GM23338 (cell line): ENCODE measurements at regions not wholly inside any gene's neighbourhood (a gene's known extent, or its start where the extent isn't known, plus 50 kb on each side); places are given as distances from the start of the nearest gene placed in this dataset.

ENCODE experiments used
- ATAC-seq: fragments of 200-7000 bp; cut with Tn5 transposase; 3 replicates; pipeline ENCODE4 v1.9.1; 2020
- DNase-seq: peaks from one replicate; pipeline ENCODE4 v3.0.0-alpha.2; 2015; ENCODE audit warnings: low spot score
- H2AFZ ChIP-seq: fragments of 200-600 bp; sonication (generic); 2 replicates; pipeline ENCODE4 v1.8.0; 2016; ENCODE audit warnings: antibody characterized with exemption, mild to moderate bottlenecking, moderate library complexity
- H3F3A ChIP-seq: fragments of 200-600 bp; sonication (generic); replicated peaks from 2 replicates; pipeline ENCODE4 v1.8.0; 2017; ENCODE audit warnings: antibody characterized with exemption, mixed run types, low read depth
- H3K27ac ChIP-seq: fragments of 200-600 bp; sonication (generic); 2 replicates; pipeline ENCODE4 v1.6.1; 2016; ENCODE audit warnings: low read depth
- H3K27me3 ChIP-seq: fragments of 200-600 bp; sonication (generic); 2 replicates; pipeline ENCODE4 v1.8.0; 2016; ENCODE audit warnings: mild to moderate bottlenecking, mixed run types, moderate library complexity; ENCODE audit not compliant: insufficient read depth
- H3K36me3 ChIP-seq: fragments of 200-600 bp; sonication (generic); 2 replicates; pipeline ENCODE4 v1.8.0; 2016; ENCODE audit warnings: mild to moderate bottlenecking; ENCODE audit not compliant: insufficient read depth
- H3K4me1 ChIP-seq: fragments of 200-600 bp; sonication (generic); 2 replicates; pipeline ENCODE4 v1.8.0; 2016; ENCODE audit warnings: mild to moderate bottlenecking, moderate library complexity; ENCODE audit not compliant: insufficient read depth
- H3K4me2 ChIP-seq: fragments of 200-600 bp; sonication (generic); 2 replicates; pipeline ENCODE4 v1.7.1; 2017; ENCODE audit warnings: mixed run types
- H3K4me3 ChIP-seq: fragments of 200-600 bp; sonication (generic); 2 replicates; pipeline ENCODE4 v1.6.1; 2016; ENCODE audit warnings: mixed run types
- H3K79me2 ChIP-seq: fragments of 200-600 bp; sonication (generic); replicated peaks from 2 replicates; pipeline ENCODE4 v1.8.0; 2017; ENCODE audit warnings: mild to moderate bottlenecking; ENCODE audit not compliant: insufficient read depth
- H3K9me2 ChIP-seq: fragments of 200-600 bp; sonication (generic); 2 replicates; pipeline ENCODE4 v1.8.0; 2017; ENCODE audit not compliant: insufficient read depth
- H4K20me1 ChIP-seq: fragments of 200-600 bp; sonication (generic); replicated peaks from 2 replicates; pipeline ENCODE4 v1.8.0; 2017; ENCODE audit warnings: mild to moderate bottlenecking; ENCODE audit not compliant: insufficient read depth
- H3K27ac Mint-ChIP-seq: 2 replicates; pipeline ENCODE4 v1.8.0; 2020; ENCODE audit warnings: inconsistent platforms, mild to moderate bottlenecking, moderate library complexity, mixed read lengths
- H3K27me3 Mint-ChIP-seq: 3 replicates; pipeline ENCODE4 v1.8.0; 2022; ENCODE audit warnings: low read depth, mild to moderate bottlenecking, moderate library complexity, mixed read lengths, inconsistent platforms; ENCODE audit not compliant: insufficient read depth, poor library complexity
- H3K36me3 Mint-ChIP-seq: 3 replicates; pipeline ENCODE4 v1.8.0; 2021; ENCODE audit warnings: low read depth, mild to moderate bottlenecking, inconsistent platforms, moderate library complexity, mixed read lengths
- H3K4me1 Mint-ChIP-seq: 3 replicates; pipeline ENCODE4 v1.8.0; 2020; ENCODE audit warnings: mild to moderate bottlenecking, inconsistent platforms, mixed read lengths
- H3K4me3 Mint-ChIP-seq: 3 replicates; pipeline ENCODE4 v1.8.0; 2021; ENCODE audit warnings: moderate library complexity, mild to moderate bottlenecking, inconsistent platforms, mixed read lengths
- H3K9me3 Mint-ChIP-seq: 3 replicates; pipeline ENCODE4 v1.8.0; 2020; ENCODE audit warnings: moderate library complexity, mild to moderate bottlenecking, inconsistent platforms, mixed read lengths
- CREB1 ChIP-seq: fragments of 250-450 bp; sonication (Bioruptor Pico); IDR thresholded peaks from 2 replicates; pipeline ENCODE4 v1.5.0; 2020; ENCODE audit warnings: low read depth, mild to moderate bottlenecking, moderate library complexity
- ETS1 ChIP-seq: IDR thresholded peaks from 2 replicates; pipeline ENCODE4 v1.6.1; 2016; ENCODE audit warnings: antibody characterized with exemption
- EZH2 ChIP-seq: fragments of 200-600 bp; sonication (generic); IDR thresholded peaks from one replicate; pipeline ENCODE4 v1.8.0; 2017; ENCODE audit warnings: antibody characterized with exemption, mild to moderate bottlenecking, low read depth; ENCODE audit not compliant: unreplicated experiment
- EZH2phosphoT487 ChIP-seq: fragments of 200-600 bp; sonication (generic); IDR thresholded peaks from one replicate; pipeline ENCODE4 v1.8.1; 2018; ENCODE audit warnings: antibody characterized with exemption; ENCODE audit not compliant: unreplicated experiment
- JUNB ChIP-seq: IDR thresholded peaks from one replicate; pipeline ENCODE4 v1.6.1; 2016; ENCODE audit warnings: antibody characterized with exemption; ENCODE audit not compliant: unreplicated experiment
- NANOG ChIP-seq: IDR thresholded peaks from 2 replicates; pipeline ENCODE4 v1.6.1; 2016; ENCODE audit warnings: antibody characterized with exemption, borderline replicate concordance
- POLR2AphosphoS5 ChIP-seq: IDR thresholded peaks from 2 replicates; pipeline ENCODE4 v1.6.1; 2016; ENCODE audit warnings: antibody characterized with exemption, low read depth
- STAT1 ChIP-seq: IDR thresholded peaks from one replicate; pipeline ENCODE4 v1.6.1; 2016; ENCODE audit warnings: antibody characterized with exemption; ENCODE audit not compliant: unreplicated experiment
- ZNF114 ChIP-seq: fragments of 250-450 bp; sonication (Bioruptor Pico); IDR thresholded peaks from 2 replicates; pipeline ENCODE4 v1.5.0; 2020; ENCODE audit warnings: mild to moderate bottlenecking, moderate library complexity
- ZNF331 ChIP-seq: fragments of 250-450 bp; sonication (Bioruptor Pico); IDR thresholded peaks from 2 replicates; pipeline ENCODE4 v1.5.0; 2020; ENCODE audit warnings: low read depth, mild to moderate bottlenecking, moderate library complexity
- TF ChIP-seq, protein P1 (sequence below): fragments of 250-450 bp; sonication (Bioruptor Pico); IDR thresholded peaks from 2 replicates; pipeline ENCODE4 v1.5.0; 2020; ENCODE audit warnings: mild to moderate bottlenecking, moderate library complexity
- TF ChIP-seq, protein P2 (sequence below): IDR thresholded peaks from one replicate; pipeline ENCODE4 v1.6.1; 2018; ENCODE audit warnings: antibody characterized with exemption; ENCODE audit not compliant: unreplicated experiment
- TF ChIP-seq, protein P3 (sequence below), 2 experiments: fragments of 200-600 bp in 1 of 2; sonication (generic) in 1 of 2; conservative IDR thresholded peaks; 2 replicates each; pipeline versions ENCODE4 v1.5.1 to v1.6.1; 2016 to 2017; ENCODE audit warnings: antibody characterized with exemption in 2 of 2, low read depth in 2 of 2, mild to moderate bottlenecking in 2 of 2, moderate library complexity in 1 of 2

DNA sequence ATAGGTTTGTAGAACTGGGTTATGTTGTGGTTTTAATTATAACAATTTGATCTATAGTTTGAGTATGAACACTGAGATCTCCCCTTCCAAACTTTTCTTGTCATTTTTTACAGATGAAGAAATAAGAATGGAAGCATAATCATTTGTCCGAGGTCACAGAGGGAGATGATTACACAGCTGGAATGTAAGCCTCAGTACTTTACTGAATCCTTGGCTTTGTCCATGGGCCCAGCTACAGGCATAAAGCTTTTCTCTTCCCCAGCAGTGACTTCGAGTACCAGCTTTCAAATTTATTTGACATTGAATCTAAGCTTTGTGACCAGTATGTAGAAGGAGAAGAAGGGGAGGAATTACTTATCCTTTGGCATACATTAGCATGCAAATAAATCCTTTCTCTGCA, 80.9 kb upstream of the DCBLD2 start:
- TF ChIP-seq JUNB (no peak), POLR2AphosphoS5 (no peak), NANOG (no peak), EZH2 (no peak), ZNF114 (CRISPR knock-in tag) (no peak), EZH2phosphoT487 (no peak), STAT1 (no peak), ZNF331 (CRISPR knock-in tag) (no peak), CREB1 (no peak), ETS1 (no peak)
- TF ChIP-seq, protein P1, sequence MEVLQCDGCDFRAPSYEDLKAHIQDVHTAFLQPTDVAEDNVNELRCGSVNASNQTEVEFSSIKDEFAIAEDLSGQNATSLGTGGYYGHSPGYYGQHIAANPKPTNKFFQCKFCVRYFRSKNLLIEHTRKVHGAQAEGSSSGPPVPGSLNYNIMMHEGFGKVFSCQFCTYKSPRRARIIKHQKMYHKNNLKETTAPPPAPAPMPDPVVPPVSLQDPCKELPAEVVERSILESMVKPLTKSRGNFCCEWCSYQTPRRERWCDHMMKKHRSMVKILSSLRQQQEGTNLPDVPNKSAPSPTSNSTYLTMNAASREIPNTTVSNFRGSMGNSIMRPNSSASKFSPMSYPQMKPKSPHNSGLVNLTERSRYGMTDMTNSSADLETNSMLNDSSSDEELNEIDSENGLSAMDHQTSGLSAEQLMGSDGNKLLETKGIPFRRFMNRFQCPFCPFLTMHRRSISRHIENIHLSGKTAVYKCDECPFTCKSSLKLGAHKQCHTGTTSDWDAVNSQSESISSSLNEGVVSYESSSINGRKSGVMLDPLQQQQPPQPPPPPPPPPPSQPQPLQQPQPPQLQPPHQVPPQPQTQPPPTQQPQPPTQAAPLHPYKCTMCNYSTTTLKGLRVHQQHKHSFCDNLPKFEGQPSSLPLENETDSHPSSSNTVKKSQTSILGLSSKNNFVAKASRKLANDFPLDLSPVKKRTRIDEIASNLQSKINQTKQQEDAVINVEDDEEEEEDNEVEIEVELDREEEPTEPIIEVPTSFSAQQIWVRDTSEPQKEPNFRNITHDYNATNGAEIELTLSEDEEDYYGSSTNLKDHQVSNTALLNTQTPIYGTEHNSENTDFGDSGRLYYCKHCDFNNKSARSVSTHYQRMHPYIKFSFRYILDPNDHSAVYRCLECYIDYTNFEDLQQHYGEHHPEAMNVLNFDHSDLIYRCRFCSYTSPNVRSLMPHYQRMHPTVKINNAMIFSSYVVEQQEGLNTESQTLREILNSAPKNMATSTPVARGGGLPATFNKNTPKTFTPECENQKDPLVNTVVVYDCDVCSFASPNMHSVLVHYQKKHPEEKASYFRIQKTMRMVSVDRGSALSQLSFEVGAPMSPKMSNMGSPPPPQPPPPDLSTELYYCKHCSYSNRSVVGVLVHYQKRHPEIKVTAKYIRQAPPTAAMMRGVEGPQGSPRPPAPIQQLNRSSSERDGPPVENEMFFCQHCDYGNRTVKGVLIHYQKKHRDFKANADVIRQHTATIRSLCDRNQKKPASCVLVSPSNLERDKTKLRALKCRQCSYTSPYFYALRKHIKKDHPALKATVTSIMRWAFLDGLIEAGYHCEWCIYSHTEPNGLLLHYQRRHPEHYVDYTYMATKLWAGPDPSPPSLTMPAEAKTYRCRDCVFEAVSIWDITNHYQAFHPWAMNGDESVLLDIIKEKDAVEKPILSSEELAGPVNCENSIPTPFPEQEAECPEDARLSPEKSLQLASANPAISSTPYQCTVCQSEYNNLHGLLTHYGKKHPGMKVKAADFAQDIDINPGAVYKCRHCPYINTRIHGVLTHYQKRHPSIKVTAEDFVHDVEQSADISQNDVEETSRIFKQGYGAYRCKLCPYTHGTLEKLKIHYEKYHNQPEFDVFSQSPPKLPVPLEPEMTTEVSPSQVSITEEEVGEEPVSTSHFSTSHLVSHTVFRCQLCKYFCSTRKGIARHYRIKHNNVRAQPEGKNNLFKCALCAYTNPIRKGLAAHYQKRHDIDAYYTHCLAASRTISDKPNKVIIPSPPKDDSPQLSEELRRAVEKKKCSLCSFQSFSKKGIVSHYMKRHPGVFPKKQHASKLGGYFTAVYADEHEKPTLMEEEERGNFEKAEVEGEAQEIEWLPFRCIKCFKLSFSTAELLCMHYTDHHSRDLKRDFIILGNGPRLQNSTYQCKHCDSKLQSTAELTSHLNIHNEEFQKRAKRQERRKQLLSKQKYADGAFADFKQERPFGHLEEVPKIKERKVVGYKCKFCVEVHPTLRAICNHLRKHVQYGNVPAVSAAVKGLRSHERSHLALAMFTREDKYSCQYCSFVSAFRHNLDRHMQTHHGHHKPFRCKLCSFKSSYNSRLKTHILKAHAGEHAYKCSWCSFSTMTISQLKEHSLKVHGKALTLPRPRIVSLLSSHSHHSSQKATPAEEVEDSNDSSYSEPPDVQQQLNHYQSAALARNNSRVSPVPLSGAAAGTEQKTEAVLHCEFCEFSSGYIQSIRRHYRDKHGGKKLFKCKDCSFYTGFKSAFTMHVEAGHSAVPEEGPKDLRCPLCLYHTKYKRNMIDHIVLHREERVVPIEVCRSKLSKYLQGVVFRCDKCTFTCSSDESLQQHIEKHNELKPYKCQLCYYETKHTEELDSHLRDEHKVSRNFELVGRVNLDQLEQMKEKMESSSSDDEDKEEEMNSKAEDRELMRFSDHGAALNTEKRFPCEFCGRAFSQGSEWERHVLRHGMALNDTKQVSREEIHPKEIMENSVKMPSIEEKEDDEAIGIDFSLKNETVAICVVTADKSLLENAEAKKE = no peak
- TF ChIP-seq, protein P2, sequence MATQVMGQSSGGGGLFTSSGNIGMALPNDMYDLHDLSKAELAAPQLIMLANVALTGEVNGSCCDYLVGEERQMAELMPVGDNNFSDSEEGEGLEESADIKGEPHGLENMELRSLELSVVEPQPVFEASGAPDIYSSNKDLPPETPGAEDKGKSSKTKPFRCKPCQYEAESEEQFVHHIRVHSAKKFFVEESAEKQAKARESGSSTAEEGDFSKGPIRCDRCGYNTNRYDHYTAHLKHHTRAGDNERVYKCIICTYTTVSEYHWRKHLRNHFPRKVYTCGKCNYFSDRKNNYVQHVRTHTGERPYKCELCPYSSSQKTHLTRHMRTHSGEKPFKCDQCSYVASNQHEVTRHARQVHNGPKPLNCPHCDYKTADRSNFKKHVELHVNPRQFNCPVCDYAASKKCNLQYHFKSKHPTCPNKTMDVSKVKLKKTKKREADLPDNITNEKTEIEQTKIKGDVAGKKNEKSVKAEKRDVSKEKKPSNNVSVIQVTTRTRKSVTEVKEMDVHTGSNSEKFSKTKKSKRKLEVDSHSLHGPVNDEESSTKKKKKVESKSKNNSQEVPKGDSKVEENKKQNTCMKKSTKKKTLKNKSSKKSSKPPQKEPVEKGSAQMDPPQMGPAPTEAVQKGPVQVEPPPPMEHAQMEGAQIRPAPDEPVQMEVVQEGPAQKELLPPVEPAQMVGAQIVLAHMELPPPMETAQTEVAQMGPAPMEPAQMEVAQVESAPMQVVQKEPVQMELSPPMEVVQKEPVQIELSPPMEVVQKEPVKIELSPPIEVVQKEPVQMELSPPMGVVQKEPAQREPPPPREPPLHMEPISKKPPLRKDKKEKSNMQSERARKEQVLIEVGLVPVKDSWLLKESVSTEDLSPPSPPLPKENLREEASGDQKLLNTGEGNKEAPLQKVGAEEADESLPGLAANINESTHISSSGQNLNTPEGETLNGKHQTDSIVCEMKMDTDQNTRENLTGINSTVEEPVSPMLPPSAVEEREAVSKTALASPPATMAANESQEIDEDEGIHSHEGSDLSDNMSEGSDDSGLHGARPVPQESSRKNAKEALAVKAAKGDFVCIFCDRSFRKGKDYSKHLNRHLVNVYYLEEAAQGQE = no peak
- TF ChIP-seq, protein P3, sequence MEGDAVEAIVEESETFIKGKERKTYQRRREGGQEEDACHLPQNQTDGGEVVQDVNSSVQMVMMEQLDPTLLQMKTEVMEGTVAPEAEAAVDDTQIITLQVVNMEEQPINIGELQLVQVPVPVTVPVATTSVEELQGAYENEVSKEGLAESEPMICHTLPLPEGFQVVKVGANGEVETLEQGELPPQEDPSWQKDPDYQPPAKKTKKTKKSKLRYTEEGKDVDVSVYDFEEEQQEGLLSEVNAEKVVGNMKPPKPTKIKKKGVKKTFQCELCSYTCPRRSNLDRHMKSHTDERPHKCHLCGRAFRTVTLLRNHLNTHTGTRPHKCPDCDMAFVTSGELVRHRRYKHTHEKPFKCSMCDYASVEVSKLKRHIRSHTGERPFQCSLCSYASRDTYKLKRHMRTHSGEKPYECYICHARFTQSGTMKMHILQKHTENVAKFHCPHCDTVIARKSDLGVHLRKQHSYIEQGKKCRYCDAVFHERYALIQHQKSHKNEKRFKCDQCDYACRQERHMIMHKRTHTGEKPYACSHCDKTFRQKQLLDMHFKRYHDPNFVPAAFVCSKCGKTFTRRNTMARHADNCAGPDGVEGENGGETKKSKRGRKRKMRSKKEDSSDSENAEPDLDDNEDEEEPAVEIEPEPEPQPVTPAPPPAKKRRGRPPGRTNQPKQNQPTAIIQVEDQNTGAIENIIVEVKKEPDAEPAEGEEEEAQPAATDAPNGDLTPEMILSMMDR (conservative IDR thresholded peaks at IDR 0.05; ENCODE audit: low read depth in 2 of 2) = no peak
- H3K4me1 ChIP-seq = no peaks in the 10 kb centered on the region
- Mint-ChIP-seq H3K36me3 (no peaks in the 10 kb centered on the region), H3K27me3 (no peaks in the 10 kb centered on the region), H3K27ac (no peak overlapping the region), H3K9me3 (no peaks in the 10 kb centered on the region), H3K4me3 (no peak overlapping the region), H3K4me1 (peaks cover 23% of the 10 kb centered on the region; the same call in 2 of the 3 replicates)
- no peaks in the 10 kb centered on the region for H4K20me1 ChIP-seq
- no peaks in the 10 kb centered on the region for H3K79me2 ChIP-seq
- no peak overlapping the region for H3K27ac ChIP-seq
- H2AFZ ChIP-seq = no peak overlapping the region
- ATAC-seq (no peak), DNase-seq (no peak)
- H3K27me3 ChIP-seq = no peaks in the 10 kb centered on the region
- no peaks in the 10 kb centered on the region for H3K36me3 ChIP-seq
- H3K4me3 ChIP-seq = no peak overlapping the region
- no peaks in the 10 kb centered on the region for H3F3A ChIP-seq
- H3K9me2 ChIP-seq = no peaks in the 10 kb centered on the region
- no peak overlapping the region for H3K4me2 ChIP-seq
